ENCODE measurements at regions not wholly inside any gene's neighbourhood (a gene's known extent, or its start where the extent isn't known, plus 50 kb on each side); places are given as distances from the start of the nearest gene placed in this dataset.
"Not testable (repeated sequence)": the region's sequence is repeated elsewhere in the genome, so short reads cannot be mapped to it uniquely, and the experiment has no call there.

DNA sequence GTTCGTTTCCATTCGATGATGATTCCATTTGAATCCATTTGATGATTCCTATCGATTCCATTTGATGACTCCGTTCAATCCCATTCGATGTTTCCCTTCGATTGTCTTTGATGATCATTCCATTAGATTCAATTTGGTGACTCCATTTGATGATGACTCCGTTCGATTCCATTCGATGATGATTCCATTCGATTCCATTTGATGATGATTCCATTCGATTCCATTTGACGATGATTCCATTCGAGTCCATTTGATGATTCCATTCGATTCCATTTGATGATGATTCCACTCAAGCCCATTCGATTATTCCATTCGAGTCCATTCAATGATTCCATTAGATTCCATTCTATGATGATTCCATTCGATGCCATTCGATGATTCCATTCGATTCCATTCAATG lies 2730.6 kb downstream of the RPIA start:
- DNase-seq (ENCODE audit: low read depth), result not testable (repeated sequence)

DNA sequence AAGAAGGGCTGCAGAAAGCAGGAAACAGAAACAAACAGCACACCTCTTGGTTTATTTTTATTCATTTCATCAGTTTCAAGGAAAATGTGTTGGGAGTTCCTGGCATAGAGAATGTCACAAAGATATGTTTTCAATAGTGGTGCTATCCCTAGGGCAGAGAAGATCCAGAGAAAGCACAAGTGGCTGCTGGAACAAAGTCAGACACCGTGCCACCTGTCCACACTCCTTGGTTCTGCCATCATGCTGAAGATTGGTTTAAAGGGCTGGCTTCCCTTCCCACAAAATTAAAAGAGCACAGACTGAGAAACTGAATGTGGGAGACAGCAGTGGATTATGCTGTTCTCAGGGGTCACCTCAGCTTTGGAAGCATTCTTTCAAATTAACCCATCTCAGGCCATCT lies 2735.7 kb downstream of the RPIA start:
- not testable (repeated sequence) for DNase-seq (ENCODE audit: low read depth)

DNA sequence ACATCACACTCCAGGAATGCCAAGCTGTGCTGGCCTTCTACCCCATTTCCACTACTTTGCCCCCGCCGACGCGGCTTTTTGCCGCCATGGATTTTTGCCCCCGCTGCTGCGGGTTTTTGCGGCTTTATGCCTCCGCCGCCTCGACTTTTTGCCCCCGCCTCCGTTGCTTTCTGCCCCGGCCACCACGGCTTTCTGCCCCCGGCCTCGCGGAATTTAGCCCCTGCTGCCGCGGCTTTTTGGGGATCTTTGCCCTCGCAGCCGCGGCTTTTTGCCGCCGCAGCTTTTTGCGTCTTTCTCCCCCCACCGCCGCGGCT lies 2750.4 kb downstream of the RPIA start:
- not testable (repeated sequence) for DNase-seq (ENCODE audit: low read depth)

DNA sequence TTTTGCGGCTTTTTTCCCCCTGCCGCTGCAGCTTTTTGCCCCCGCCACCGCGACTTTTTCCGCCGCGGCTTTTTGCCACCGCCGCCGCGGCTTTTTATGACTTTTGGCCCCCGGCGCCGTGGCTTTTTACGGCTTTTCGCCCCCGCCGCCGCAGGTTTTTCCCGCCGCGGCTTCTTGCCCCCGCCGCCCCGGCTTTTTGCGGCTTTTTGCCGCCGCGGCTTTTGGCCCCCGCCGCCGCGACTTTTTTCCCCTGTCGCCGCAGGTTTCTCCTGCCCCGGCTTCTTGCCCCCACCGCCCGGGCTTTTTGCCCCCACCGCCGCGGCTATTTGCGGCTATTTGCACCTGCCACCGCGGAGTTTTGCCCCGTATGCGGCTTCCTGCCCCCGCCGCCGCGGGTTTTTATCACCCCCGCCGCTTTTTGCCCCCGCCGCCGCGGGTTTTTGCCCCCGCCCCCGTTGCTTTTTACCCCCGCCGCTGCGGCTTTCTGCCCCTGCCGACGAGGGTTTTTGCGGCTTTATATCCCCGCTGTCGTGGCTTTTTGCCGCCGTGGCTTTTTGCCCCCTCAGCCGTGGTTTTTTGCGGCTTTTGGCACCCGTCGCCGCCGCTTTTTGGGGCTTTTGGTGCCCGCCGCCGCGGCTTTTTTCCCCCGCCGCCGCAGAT lies 2750.9 kb downstream of the RPIA start:
- DNase-seq (ENCODE audit: low read depth), result no peak

DNA sequence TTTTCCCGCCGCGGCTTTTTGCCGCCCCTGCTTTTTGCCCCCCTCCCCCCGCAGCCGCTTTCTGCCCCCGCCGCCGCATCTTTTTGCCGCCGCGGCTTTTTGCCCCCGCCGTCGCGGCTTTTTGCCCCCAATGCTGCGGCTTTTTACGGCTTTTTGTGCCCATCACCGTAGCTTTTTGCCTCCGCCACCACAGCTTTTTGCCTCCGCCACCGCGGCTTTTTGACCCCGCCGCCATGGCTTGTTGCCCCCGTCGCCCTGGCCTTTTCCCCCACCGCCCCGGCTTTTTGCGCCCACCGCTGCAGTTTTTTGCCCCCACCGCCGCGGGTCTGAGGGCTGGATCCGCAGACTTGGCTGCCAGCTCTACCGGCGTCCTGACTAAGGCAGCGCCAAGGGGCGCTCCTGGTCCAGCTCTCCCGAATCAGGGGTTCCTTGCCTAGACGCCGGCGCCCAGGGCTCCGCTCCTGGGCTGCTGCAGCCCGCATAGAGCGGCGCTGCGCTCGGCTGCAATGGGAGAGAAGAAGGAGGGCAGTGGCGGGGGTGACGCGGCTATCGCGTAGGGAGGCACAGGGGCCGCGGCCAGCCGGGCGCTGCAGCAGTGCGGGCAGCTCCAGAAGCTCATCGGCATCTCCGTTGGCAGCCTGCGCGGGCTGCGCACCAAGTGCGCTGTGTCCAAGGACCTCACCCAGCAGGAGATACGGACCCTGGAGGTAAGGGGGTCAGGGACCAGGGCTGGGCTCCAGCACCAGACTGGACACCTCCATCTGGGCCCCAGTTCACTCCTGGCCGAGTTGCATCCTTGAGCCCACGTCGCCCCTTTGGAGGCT lies 2751.6 kb downstream of the RPIA start:
- not testable (repeated sequence) for DNase-seq (ENCODE audit: low read depth)

DNA sequence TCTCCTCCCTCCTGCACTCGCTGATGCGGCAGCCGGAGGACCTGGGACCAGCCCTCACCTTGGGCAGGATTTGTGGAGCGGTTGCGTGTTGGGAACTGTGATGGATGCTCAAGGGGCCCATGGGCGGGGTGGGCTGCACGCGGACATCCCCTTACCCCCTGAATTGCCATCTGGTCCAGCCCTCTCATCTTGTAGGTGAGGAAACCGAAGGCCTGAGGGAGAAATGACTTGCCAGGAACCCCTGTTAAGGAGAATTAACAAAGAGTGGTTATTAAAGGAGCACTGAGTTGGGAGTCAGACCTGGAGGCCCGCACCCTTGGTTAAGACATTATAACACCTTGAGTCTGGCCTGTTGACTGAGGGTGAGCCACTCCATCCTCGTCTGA lies 2752.2 kb downstream of the RPIA start:
- DNase-seq (ENCODE audit: low read depth), result not testable (repeated sequence)

DNA sequence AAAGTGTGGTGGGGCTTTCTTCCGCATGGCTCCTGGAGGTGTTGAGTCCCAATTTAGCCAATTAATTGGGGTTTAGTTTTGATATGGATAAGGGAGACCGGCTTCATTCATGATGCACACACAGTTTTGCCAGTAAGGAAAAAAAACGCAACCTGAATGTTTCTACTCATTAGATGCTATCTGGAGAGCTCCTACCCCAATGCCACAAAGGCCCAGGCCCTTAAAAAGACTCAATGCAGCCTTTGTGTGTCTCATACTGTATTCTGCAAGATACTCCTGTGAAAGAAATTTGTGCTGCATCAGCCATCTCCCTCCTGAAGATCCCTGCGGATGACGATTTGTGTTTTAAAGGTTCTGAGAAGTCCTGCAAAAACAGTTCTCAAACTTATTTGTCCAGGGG lies 2754.2 kb downstream of the RPIA start:
- not testable (repeated sequence) for DNase-seq (ENCODE audit: low read depth)

DNA sequence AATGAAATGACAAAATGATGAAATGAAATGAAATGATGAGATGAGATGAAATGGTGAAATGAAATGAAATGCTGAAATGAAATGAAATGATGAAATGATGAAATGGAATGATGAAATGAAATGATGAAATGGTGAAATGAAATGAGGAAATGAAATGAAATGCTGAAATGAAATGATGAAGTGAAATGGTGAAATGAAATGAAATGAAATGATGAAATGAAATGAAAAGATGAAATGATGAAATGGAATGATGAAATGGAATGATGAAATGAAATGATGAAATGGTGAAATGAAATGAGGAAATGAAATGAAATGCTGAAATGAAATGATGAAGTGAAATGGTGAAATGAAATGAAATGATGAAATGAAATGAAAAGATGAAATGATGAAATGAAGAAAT lies 2755.0 kb downstream of the RPIA start:
- DNase-seq (ENCODE audit: low read depth), result not testable (repeated sequence)

DNA sequence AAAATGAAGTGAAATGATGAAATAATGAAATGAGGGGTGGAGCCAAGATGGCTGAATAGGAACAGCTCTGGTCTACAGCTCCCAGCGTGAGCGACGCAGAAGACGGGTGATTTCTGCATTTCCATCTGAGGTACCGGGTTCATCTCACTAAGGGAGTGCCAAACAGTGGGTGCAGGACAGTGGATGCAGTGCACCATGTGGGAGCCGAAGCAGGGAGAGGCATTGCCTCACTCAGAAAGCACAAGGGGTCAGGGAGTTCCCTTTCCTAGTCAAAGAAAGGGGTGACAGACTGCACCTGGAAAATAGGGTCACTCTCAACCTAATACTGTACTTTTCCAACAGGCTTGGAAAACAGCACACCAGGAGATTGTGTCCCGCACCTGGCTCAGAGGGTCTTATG lies 2755.4 kb downstream of the RPIA start:
- DNase-seq (ENCODE audit: low read depth), result not testable (repeated sequence)

DNA sequence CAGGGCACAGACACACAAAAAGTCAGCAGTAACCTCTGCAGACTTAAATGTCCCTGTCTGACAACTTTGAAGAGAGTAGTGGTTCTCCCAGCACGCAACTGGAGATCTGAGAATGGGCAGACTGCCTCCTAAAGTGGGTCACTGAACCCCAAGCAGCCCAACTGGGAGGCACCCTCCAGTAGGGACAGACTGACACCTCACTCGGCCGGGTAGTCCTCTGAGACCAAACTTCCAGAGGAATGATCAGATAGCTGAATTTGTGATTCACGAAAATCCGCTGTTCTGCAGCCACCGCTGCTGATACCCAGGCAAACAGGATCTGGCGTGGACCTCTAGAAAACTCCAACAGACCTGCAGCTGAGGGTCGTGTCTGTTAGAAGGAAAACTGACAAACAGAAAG lies 2756.0 kb downstream of the RPIA start:
- not testable (repeated sequence) for DNase-seq (ENCODE audit: low read depth)

DNA sequence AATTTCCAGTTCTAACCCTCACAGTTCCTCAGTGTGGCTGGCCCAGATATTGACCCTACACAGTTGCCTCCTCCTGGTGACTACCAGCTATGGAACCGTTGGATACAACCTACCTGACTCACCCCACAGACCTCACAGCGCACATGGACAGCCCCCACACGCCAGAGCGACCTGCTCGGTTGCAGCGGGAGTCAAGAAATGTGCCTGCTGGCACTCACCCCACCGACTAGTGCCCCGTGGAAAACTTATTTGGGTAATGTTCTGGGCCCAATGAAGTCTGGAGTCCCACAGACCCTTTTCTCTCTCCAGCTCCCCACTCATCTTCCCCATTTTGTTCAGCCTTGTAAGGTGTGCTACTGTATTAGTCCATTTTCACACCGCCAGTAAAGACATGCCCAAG lies 2770.8 kb downstream of the RPIA start:
- DNase-seq (ENCODE audit: low read depth), result not testable (repeated sequence)

DNA sequence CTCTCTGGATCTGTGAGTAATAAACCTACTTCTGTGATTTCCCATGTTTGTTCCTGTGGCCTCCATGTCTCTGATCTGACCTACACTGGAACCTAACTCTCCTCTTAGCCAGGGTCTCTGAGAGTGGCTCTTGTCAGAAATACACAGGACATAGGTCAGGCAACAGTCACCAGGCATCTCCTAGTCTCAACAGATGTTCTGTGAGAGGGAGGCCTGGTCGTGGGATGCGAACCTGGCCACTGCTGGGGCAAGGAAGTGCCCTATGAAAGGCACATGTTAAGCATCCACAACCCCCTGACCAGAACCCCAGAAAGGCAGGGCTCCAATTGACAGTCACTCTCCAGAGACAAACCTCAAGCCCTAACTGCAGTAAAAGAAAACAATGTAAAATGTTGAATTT lies 2771.5 kb downstream of the RPIA start:
- DNase-seq (ENCODE audit: low read depth), result not testable (repeated sequence)

DNA sequence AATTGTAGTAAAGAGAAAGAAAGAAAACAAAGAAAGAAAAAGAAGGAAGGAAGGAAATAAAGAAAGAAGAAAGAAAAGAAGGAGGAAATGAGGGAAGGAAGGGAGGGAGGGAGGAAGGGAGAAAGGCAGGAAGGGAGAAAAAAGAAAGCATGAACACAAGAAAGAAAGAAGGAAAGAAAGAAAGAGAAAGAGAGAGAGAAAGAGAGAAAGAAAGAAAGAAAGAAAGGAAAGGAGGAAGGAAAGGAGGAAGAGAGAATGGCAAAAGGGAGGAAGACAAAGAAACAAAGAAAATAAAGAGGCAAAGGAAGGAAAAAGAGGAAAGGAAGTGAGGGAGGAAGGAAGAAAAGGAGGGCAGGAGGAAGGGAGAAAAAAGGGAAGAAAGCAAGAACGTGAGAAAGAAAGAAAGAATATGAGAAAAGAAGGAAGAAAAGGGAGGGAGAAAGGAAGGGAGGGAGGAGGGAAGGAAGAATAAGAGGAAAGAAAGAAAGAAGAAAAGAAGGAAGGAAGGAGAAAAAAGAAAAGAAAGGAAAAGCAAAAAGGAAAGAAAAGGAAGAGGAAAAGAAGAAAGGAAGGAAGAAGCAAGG lies 2775.4 kb downstream of the RPIA start:
- DNase-seq (ENCODE audit: low read depth), result not testable (repeated sequence)

DNA sequence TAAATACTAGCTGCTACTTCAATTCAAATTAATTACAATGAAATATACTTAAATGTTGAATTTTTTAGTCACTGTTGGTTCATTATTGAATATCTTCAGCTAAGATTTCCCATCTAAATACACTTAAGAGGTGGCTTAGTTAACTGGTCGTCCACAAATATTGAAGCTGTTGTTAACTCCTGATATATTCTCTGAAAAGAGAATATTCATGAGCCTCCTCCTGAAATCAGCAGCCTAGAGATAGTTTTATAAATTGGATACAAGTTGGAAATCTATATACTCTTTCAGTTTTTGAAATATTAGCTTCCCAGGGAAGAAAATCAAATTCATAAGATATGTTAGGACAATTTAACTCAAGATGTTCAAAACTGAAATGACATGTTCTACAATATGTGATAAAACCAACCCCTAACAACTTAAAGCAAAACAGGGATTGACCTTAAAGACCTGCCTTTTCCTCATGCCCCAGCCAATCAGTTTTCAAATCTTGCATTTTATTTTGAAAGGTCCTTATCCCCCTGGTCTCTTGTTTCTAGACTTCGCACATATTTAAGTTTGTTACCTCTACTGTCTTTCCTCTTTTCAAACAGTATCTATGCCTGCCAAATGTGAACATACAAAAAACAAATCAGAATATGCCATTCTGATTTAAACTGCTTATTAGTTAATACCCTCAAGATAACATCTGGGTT lies 2784.9 kb downstream of the RPIA start:
- not testable (repeated sequence) for DNase-seq (ENCODE audit: low read depth)

DNA sequence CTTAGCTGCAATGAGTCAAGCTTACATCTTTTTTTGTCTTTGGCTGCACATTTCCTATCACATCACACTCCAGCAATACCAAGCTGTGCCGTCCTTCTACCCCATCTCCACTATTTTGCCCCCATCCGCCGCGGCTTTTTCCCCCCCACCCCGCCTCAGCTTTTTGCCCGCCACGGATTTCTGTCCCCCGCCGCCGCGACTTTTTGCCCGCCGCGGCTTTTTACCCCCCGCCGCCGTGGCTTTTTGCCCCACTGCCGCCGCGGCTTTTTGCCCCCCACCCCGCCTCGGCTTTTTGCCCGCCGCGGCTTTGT lies 2785.4 kb downstream of the RPIA start:
- DNase-seq (ENCODE audit: low read depth), result not testable (repeated sequence)

DNA sequence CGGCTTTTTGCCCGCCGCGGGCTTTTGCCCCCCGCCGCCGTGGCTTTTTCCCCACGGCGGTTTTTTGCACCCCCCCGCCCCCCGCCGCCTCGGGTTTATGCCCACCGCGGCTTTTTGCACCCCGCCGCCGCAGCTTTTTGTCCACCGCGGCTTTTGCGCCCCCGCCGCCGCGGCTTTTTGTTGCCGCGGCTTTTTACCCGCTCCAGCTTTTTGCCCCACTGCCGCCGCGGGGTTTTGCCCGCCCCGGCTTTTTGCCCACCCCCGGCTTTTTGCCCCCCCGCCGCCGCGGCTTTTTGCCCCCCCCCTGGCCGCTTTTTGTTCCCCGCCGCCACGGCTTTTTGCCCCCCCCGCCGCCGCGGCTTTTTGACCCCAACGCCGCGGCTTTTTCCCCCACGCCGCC lies 2785.8 kb downstream of the RPIA start:
- DNase-seq (ENCODE audit: low read depth), result not testable (repeated sequence)

DNA sequence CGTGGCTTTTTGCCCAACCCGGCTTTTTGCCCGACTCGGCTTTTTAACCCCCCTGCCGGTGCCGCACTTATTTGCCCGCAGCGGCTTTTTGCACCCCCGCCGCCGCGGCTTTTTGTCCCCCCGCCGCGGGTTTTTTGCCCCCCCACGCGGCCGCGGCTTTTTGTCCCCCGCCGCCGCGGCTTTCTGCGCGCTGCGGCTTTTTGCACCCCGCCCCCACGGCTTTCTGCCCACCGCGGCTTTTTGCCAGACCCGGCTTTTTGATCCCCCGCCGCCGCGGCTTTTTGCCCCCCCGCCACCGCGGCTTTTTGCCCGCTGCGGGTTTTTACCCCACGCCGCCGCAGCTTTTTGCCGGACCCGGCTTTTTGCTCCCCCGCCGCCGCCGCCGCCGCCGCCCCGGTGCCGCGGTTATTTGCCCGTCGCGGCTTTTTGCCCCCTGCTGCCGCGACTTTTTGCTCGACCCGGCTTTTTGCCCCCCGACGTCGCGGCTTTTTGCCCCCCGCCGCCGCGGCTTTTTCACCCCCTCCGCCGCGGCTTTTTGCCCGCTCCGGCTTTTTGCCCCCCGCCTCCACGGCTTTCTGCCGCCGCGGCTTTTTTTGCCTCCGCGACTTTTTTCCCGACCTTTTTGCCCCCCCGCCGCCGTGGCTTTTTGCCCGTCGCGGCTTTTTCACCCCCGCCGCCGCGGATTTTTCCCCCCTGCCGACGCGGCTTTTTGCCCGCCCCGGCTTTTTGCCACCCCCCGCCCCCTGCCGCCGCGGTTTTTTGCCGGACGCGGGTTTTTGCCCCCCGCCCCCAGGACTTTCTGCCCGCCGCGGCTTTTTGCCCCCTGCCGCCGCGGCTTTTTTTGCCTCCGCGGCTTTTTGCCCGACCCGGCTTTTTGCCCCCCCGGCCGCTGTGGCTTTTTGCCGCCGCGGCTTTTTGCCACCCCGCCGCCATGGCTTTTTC lies 2786.5 kb downstream of the RPIA start:
- peak; percentile 9 for DNase-seq (ENCODE audit: low read depth)

DNA sequence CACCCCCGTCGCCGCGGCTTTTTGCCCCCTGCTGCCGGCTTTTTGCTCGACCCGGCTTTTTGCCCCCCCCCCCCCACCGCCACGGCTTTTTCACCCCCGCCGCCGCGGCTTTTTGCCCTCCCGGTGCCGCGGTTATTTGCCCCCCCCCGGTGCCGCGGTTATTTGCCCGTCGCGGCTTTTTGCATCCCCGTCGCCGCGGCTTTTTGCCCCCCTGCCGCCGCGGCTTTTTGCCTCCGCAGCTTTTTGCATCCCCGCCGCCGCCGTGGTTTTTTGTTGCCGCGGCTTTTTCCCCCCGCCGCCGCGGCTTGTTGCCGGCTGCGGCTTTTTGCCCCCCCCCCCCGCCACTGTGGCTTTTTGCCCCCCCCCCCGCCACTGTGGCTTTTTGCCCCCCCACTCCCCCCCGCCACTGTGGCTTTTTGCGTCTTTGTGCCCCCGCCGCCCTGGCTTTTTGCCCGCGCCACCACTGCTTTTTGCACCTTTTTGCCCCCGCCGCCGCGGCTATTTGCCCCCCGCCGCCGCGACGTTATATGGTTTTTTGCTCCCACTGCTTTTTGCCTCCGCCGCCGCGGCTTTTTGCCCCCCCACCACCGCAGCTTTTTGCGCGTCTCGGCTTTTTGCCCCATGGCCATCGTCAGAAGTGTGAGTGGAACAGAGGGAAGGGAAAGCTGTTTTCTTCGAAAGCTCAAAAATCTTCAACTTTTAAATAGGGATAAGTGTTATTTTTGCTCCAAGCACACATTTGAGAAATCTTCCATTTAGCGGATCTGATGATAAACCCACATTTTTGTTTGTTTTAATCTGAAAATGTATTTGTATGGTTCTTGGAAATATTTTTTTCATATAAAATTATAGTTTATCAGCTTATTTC lies 2787.6 kb downstream of the RPIA start:
- DNase-seq (ENCODE audit: low read depth), result not testable (repeated sequence)

DNA sequence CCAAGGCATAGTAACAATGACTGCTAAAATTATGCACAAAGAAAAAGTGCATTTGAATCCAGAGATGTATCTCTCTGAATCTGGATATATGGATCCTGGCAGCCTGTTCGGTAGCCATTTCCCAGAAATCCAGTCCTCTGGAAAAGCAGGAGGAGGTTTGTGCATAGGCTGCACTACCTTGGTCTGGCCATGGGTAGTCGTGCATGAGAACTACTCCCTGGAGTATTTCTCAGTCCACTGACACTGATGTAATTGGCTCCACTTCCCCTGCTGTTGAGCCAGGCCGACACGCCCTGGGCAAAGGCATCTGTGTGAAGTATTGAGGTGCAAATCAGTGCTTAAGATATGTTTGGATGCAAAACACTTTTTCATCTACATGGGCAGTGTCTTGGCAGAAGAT lies 2793.8 kb downstream of the RPIA start:
- not testable (repeated sequence) for DNase-seq (ENCODE audit: low read depth)

All from iris pigment epithelial cell (primary cell).